ENCODE measurements at regions not wholly inside any gene's neighbourhood (a gene's known extent, or its start where the extent isn't known, plus 50 kb on each side); places are given as distances from the start of the nearest gene placed in this dataset.
"Not testable (repeated sequence)": the region's sequence is repeated elsewhere in the genome, so short reads cannot be mapped to it uniquely, and the experiment has no call there.

- no peak for DNase-seq
These were observed 128.6 kb downstream of the SPATA31D1 start for GRCh38 chr9:82117026-82117811.

GRCh38 chr9:82122731-82123130, 134.2 kb downstream of the SPATA31D1 start:
- no peak for DNase-seq

- no peak for DNase-seq
These were observed 135.5 kb downstream of the SPATA31D1 start for GRCh38 chr9:82124090-82124489.

GRCh38 chr9:82126256-82126655, 137.7 kb downstream of the SPATA31D1 start:
- DNase-seq, result no peak

GRCh38 chr9:82127465-82127864, 138.9 kb downstream of the SPATA31D1 start:
- DNase-seq, result no peak

- no peak for DNase-seq
These were observed 139.6 kb downstream of the SPATA31D1 start for GRCh38 chr9:82128011-82128696.

- no peak for DNase-seq
These were observed 141.1 kb downstream of the SPATA31D1 start for GRCh38 chr9:82129708-82130107.

GRCh38 chr9:82130331-82131042, 141.9 kb downstream of the SPATA31D1 start:
- DNase-seq, result no peak

- DNase-seq, result no peak
These were observed 142.5 kb downstream of the SPATA31D1 start for GRCh38 chr9:82131072-82131471.

- DNase-seq, result no peak
These were observed 143.5 kb downstream of the SPATA31D1 start for GRCh38 chr9:82132024-82132423.

- DNase-seq, result no peak
These were observed 145.4 kb downstream of the SPATA31D1 start for GRCh38 chr9:82134010-82134409.

GRCh38 chr9:82135106-82135505, 146.5 kb downstream of the SPATA31D1 start:
- no peak for DNase-seq

GRCh38 chr9:82138081-82138480, 149.5 kb downstream of the SPATA31D1 start:
- not testable (repeated sequence) for DNase-seq

GRCh38 chr9:82140471-82140870, 151.9 kb downstream of the SPATA31D1 start:
- no peak for DNase-seq

GRCh38 chr9:82144803-82145202, 156.2 kb downstream of the SPATA31D1 start:
- no peak for DNase-seq

- DNase-seq, result no peak
These were observed 158.1 kb downstream of the SPATA31D1 start for GRCh38 chr9:82146677-82147076.

- DNase-seq, result no peak
These were observed 159.3 kb downstream of the SPATA31D1 start for GRCh38 chr9:82147798-82148425.

GRCh38 chr9:82148426-82148810, 159.8 kb downstream of the SPATA31D1 start:
- no peak for DNase-seq

- no peak for DNase-seq
These were observed 160.4 kb downstream of the SPATA31D1 start for GRCh38 chr9:82148901-82149461.

GRCh38 chr9:82149501-82149946, 161.0 kb downstream of the SPATA31D1 start:
- DNase-seq, result no peak

GRCh38 chr9:82152181-82152580, 163.6 kb downstream of the SPATA31D1 start:
- DNase-seq, result no peak

GRCh38 chr9:82153032-82153431, 164.5 kb downstream of the SPATA31D1 start:
- no peak for DNase-seq

GRCh38 chr9:82154573-82154972, 166.0 kb downstream of the SPATA31D1 start:
- no peak for DNase-seq

Measured in CD4-positive, alpha-beta T cell treated with Interleukin-17A for 1 hour (primary cell).